Stimulated activated CD4-positive, alpha-beta T cell treated with anti-CD3 and anti-CD28 coated beads, Interleukin-1b, Interleukin-23, amount 100 ng/mL, for 24 hours (primary cell): ENCODE measurements at regions not wholly inside any gene's neighbourhood (a gene's known extent, or its start where the extent isn't known, plus 50 kb on each side); places are given as distances from the start of the nearest gene placed in this dataset.
"Not testable (repeated sequence)": the region's sequence is repeated elsewhere in the genome, so short reads cannot be mapped to it uniquely, and the experiment has no call there.

ENCODE experiments used
- DNase-seq, 4 experiments: peaks; one replicate each; pipeline ENCODE4 v3.0.0-alpha.2; 2020; ENCODE audit warnings: low read depth in 4 of 4, low spot score in 1 of 4

DNA sequence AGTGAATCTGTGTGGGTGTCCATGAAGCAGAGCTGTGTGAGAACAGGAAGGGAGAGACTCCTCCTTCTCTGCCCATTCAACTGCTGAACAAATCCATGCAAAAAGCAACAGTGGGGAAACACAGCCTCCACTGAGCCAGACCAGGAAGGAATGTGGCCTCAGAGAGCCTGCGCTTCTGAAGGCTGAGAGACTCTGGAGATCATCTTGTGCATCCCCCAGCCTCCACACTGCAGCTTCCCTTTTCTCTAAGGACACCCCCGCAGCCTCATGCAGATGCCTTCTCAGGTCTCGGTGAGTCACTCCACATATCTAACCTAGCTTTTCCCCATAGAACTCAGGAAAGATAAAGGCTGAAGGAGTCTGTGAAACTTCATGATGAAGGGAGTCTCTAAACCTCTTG is 402.9 kb downstream of the TNS1 start:
- no peak for DNase-seq

DNA sequence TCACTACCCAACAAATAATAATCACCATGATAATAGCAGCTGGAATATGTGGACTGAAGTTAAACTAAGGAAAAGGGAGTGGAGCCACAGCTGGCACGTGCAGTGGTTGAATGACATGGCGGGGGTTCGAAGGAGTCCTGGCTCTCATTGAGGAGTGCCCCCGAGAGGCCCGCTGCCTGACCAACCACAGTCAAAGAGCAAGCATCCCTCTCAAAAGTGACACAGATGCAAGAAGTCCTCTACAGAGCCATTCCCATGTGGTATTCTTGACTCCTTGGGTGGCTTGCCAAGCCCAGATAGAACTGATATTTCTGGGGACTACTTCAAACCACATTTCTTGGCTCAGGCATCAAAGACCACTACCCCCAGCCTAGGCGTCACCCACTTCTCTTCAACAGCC is 405.1 kb downstream of the TNS1 start:
- no peak for DNase-seq

DNA sequence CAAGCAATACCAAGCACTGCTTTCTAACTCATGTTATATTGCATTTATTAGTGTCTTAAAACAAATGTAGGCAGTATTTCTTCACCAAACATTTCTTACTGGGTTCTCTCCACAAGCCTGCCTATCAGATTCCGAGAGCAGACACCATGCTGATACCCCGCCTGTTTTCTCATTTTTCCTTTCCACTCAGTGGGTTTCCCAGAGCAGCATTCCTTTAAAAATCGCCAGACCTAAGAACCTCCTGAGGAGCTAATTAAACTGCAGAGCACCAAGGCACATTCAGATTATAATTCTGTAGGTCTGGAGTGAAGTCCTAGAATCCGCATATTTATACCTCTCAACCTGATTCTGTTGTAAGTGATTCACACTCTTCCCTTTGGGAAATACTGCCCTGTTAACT is 405.6 kb downstream of the TNS1 start:
- no peak for DNase-seq

DNA sequence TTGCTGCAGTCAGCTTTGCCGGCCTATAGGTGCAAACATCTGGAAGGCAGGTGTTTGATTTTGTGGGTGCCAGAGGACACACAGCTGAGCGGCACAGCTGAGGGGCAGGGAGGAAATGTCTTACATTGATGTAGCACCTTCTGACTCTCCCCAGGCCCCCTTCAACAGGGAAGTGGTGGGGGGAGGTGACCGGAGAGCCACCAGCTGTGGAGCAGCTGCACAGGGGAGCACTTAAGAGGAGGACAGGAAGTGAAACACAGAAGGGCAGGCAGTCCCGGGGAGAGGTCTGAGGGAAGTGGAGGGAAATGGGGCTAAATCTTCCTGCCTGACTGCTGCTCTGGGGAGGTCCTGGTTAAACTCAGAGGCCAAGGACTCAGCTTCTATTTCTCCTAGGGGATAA is 409.1 kb downstream of the TNS1 start:
- no peak for DNase-seq

DNA sequence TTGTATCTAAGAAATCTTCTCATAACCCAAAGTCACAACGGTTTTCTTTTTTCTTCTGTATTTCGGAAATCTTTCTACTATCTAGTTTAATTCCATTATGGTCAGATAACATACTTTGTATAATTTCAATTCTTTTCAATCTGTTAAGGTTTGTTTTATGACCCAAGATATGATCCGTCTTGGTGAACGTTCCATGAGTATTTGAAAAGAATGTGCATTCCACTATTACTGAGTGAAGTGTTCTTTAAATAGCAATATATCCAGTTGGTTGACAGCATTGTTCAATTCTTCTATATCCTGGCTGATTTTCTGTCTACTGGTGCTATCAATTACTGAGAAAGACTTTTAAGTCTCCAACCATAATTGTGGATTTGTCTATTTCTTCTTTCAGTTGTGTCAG is 414.5 kb downstream of the TNS1 start:
- no peak for DNase-seq

DNA sequence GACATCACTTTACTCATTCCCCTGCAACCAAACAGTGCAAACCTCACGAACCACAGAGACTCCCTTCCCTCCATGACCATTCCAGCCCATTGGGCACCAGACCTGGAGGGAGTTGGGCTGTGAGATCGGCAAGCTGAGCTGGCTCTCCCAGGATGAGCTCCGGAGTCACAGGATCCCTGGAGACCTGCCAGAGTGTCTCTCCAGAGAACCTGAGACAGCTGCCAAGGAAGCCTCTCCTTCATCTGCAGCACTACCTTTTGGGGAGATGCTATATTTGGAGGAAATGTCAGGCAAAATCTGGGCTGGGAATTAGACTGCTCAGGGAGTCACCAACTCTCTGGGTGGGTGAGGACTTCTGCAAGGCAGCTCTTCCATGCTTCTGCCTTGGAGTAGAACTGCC is 417.4 kb downstream of the TNS1 start:
- DNase-seq: no peak

DNA sequence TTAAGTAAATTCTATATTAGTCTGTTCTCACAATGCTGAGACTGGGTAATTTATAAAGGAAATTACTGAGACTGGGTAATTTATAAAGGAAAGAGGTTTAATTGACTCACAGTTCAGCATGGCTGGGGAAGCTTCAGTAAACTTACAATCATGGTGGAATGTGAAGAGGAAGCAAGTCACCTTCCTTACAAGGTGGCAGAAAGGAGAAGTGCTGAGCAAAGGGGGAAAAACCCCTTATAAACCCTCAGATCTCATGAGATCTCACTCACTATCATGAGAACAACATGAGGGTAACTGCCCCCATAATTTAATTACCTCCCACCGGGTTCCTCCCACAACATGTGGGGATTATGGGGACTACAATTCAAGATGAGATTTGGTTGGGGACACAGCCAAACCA is 422.4 kb downstream of the TNS1 start:
- not testable (repeated sequence) for DNase-seq

DNA sequence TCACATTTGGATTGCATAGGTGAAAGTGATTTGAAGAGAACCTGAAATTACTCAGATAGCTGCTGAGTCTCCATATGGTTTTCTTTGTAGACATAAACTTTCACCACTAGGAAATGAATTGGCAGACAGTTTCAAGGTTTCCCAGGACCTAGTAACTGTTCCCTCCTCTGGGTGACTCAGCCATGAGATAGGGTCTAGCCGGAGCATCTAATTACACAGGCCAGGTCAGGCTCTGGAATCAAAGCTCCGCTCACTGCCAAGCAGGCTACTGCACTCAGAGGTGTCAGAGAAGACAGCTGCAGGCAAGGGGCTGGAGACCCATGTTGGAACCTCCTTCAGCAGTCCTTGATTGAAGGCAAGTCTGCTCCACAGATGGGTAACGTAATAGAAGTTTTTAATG is 429.2 kb downstream of the TNS1 start:
- no peak for DNase-seq

DNA sequence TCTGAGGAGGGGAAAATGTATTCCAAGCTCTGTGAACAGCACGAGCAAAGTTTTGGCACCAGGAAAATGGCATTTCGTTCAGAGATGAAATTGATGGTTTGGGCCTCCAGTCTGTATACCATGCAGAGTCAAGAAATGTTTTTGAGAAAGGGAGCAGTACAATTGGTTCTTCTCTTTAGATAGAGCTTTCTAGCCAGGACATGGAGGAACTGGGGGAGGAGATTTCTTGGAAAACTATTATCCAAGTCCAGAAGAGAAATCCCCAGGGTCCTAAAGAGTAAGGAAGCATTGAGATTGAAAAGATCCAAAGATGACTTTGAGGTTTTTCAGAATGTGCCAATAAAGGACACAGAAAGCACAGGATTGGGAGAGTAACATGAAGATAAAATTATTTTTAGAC is 432.4 kb downstream of the TNS1 start:
- DNase-seq: no peak

DNA sequence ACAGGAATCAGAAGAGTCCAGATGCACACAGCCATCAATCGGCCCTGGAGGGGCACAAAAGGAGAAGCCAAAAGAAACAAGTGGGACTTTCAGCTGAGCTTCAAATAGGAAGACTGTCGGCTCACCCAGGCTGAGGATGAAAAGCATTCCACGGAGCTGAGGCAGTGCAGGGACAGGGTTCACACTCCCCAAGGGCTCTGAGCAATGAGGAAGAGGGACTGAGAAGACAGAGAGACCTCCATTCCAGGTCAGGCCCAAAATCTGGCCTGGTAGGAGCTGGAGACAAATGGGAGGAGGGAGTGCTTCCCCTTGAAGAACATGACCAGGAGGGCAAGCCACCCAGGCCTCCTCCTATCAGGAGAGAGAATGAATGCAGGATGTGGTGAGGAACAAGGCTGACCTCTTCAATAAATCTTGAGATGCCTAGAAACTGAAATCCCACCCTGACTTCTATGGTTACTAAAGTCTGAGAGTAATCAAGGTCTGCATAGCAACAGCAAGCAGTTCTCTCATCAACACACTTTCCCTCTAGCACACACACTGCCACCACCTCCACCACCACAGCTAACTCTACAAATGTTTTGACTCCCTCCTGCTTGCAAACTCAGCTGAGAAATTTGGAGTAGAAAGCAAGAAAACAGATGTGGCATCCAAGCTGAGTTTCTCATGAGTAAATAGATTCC is 434.4 kb downstream of the TNS1 start:
- no peak for DNase-seq

DNA sequence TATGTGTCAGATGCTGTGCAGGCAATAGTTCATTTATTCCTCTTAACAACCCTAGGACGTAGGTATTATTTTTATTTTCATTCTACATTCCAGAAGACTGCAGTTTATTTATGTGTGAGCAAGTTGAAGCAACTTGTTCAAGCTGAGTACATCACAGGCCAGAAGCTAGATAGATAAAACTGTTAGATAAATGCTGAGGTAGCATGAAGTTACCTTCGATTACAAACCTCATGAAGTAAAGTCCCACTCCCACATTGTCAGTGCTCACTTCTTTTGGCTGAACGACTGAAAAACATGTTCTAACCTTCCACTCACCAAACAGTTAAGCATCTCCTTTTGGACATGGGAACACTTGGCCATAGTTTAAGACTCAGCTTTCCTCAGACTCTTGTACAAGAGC is 439.2 kb downstream of the TNS1 start:
- DNase-seq: no peak

DNA sequence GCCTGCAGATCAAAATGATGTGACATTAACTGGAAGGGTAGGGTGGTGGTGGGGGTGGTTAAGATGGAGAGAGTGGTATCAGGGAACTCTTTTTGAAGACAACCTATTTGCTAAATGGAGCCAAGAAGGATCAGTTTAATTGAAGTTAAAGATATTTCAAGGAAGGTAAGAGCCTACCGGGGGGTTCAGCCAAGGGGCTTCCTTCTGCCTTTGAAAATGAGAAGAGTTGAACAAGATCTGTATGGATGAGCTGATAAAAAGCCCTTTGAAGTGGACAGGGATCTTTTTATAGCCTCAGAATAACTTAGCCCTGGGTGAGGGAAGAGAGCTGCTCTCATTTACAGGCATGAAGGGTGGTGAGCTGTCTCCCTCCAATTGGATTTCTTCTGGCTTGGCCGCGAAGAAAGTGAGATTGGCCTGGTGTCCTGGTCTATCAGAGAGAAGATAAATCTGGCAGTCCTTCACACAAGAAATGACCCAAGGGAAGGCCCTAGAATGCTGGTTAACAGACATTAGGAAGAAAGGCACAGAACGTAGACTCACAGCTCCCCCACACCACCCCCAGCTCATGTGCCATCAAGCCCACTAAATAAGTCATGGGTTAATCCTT is 439.8 kb downstream of the TNS1 start:
- DNase-seq: no peak

DNA sequence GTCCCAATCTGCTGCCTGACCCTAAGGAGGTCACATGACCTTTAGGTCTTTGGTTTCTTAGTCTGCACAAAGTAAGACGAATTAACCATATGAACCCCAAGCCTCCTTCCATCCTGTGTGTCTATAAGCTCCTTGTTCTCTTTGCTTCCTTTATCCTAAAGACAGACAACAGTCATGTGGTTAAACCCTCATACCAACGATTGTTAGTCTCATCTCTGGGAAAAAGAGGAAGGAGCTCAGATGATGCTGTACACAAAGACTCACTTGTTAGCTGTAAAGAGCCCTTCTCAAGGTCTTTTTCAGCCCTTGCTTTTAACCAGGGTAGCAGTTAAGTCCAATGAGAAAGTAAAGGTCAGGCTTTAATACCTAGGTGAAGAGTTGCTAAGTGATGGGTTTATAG is 443.7 kb downstream of the TNS1 start:
- no peak for DNase-seq

DNA sequence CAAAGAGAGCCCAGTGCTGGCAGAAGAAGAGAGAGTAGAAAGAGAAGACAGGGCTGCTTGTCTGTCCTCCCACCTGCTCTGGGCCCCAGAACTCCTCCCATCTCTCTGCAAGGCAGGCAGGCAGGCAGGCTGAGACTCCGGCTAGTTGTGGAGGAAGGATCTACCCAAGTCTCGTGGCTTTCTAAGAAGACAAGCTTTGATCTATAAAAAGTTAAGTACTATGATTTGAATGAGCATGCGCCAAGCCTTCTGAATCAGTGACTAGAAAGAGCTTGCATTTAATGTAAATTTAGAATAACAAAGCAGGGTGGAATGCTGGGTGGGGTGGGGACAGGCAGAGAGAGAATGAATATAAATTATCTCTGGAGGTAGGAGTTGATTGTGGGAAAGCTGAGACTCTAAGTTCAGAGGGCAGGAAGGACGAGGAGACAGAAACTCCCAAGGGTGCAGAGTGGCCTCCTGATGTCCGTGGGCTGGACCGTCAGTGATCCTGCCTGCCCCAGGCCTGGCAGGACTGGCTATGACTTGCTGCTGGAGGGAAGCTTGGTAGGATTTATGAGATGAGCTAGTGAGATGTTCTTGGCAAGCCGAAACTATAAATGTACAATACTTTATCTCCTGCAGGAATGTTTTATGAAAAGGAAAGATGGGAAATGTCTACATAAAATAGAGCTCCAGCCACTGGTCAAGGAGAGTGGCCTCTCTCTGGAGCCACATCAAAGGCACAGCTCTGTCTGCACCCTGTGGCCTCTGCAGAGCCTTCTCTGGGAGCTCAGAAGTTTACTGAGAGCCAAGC is 447.5 kb downstream of the TNS1 start:
- DNase-seq: no peak

DNA sequence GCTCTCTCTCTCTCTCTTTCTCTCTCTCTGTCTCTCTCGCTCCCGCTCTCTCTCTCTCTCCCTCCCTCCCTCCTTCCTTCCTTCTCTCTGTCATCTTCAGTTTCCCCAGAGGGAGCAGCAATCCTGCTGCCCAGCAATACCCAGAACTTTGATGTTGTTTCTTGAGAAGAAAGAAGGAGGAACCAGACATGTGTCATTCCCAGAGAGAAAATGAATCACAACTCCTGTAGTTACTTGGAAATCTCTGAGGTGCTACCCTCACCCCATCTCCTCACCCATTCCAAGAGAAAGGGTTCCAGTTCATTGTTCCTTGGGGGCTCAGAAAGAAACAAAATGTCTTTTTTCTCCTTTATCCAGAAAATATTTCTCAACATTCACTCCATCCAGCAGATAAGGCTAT is 449.1 kb downstream of the TNS1 start:
- DNase-seq: no peak

DNA sequence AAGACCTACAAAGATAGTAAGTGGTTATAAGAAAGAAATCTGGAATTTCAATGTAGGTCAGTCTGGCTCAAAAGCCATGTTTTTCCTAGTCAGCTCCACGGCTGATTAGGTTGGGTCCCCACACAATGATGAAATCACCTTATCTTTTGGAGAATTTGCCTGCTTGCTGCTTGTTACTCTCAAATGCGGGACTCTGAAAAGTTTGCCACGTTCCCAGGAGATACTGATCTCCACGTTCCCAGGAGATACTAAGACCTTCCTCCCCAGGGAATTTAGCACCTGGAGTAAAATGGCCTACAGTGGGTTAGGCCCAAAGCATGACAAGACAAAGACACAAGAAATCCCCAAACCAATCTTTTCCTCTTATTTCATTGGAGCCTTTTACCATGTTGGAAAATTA is 449.6 kb downstream of the TNS1 start:
- no peak for DNase-seq

DNA sequence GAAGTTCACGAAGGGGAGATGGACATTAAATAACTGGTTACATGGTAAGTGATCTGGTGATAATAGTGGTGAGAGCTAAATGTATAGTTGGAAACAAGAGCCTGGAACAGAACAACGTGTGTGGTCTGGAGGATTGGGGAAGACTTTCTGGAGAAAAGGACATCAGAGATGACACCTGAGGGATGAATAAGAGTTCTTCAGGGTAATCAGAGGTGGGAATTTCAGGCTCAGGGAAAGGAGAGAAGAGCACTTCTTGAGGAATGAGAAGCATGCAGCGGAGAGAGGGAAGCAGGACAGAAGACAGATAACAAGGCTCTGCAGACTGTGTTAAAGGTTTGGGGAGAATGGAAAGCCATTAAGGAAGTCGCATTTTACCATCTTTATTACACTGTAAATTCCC is 450.7 kb downstream of the TNS1 start:
- DNase-seq: no peak

DNA sequence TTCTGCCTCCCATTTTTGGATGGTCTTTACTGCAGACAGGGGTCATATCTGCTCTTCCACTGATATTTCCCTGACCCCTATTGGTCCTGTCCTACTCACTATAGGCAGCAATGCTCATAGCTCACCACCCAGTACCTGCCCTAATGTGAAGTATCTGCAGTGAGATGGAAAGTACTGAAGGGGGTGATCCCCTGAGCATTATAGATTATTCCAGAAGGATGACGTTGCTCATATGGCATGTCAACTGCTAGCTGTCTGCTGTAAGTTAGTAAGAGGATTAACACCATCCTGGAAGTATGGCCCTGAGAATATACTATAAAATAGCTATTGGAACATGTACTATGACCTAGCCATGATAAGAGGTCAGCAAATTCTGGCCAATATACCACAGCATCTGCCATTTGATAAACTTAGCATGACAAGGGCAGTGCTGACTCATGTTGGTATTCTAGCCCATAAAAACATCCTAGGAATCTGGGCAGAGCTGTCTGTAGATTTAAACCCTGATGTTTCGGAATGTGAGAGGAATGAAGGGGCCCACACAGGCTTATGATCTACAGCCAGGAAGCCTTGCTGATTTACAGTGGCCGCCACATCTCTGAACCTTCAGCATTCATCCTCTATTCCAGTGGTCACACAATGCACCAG is 451.4 kb downstream of the TNS1 start:
- no peak for DNase-seq

DNA sequence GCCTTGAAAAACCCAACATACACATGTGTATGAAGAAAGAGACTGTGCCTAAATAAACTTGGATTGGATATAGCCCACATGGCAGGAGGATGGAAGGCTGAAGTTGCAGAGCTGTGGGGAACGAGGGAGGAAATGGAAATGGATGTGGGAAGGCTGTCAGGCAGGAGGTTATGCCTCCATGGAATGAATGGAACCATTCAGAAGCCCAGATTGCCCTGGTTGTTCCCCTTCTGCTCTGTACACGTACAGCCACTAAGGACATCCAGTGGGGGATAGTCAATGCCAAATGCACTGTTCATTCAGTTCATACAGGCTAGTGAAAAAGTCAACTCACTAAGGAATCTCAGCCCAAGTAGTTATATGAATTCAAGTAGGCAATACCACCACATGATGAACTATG is 463.7 kb downstream of the TNS1 start:
- DNase-seq: no peak

DNA sequence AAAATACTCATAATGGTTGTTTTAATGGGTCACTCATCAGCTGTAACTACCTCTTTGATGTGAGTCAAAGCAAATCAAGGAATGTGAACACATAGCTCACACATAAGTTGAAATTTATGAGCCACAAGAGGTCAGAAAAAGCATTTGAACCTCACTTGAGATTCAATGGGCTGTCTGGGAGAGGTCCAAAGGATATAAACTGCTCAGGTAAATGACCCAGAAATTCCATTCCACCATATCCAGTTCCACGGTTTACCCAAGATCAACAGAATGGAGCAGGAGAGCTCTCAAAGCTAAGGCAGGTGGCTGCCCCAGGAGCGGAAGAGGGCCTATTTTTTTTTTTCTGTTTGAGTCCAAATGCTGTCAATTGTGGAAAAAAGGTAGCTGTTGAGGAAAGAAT is 464.1 kb downstream of the TNS1 start:
- no peak for DNase-seq

DNA sequence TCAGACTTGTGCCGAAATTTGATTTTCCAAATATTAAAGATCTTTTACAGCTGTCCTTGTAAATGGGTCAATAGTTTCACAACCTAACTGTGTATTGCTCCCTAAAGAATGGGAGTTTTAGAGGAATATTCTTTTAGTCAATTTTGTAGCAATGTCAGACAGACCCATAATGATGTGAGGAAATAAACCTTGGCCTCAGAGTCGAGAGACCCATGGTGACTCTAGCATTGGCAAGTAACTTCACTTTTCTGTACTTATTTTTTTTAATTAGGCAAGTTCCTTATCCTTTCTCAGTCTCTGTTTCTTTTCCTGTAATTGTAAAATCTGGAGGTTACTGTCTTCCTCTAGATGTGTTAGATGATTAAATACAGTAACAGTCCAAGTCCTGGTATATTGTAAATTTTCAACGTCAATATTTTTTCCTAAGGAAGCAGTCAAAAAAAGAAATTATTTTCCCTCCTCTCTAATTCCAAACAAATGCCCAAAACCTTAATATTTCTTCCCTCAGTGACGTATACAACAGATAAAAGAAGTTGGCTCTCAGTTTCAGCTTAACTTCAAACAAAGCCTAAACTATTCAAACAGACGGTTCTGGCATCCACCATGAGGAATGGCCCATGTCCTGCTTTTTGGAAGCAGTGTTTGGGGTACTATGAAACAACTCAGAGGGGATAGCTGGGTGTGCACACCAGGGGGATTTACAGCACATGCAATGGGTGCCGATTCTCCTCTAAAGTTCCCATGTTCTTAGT is 466.7 kb downstream of the TNS1 start:
- DNase-seq: no peak
